ENCODE measurements at regions not wholly inside any gene's neighbourhood (a gene's known extent, or its start where the extent isn't known, plus 50 kb on each side); places are given as distances from the start of the nearest gene placed in this dataset.

GRCh38 chr3:125646581-125646980 is 51.3 kb upstream of the OSBPL11 start:
- no TSS peak for BruUV-seq (replicated peaks)
- Histone ChIP-seq H3K4me2 (ENCODE audit: low read length) (no peak overlapping the region), H3K9me2 (ENCODE audit: insufficient read depth) (no peaks in the 10 kb centered on the region), H4K20me1 (ENCODE audit: insufficient read depth) (no peaks in the 10 kb centered on the region), H3K9ac (ENCODE audit: low read length) (no peak overlapping the region), H3K4me3 (replicated peaks in 1 of 2; ENCODE audit: low read depth in 1 of 2, low read length in 2 of 2) (no peak overlapping the region), H2AFZ (ENCODE audit: low read depth, low read length, poor library complexity, severe bottlenecking) (no peak overlapping the region), H3K4me1 (ENCODE audit: control insufficient read depth in 1 of 2, insufficient read depth in 2 of 2, low read length in 2 of 2) (peaks cover 17 to 27% of the 10 kb centered on the region in 2 experiments), H3K36me3 (ENCODE audit: control insufficient read depth in 1 of 2, insufficient read depth in 2 of 2, low read length in 2 of 2) (no peaks in the 10 kb centered on the region), H3K27ac (ENCODE audit: low read depth, low read length) (no peak overlapping the region), H3K27me3 (ENCODE audit: insufficient read depth, low read length) (no peaks in the 10 kb centered on the region), H3K79me2 (ENCODE audit: insufficient read depth, low read length) (no peaks in the 10 kb centered on the region), H3K9me3 (ENCODE audit: control insufficient read depth in 1 of 2, insufficient read depth in 1 of 2, low read depth in 1 of 2, low read length in 2 of 2) (no peaks in the 10 kb centered on the region)
- DNase-seq (ENCODE audit: low read depth, low spot score) (no peak), ATAC-seq (no peak)
- CTCF ChIA-PET, result no interaction called here
- RAD21 ChIA-PET (ENCODE audit: low non-redundant PET in 1 of 2, low total read pairs in 2 of 2, uncharacterized antibody in 2 of 2, unreplicated experiment in 2 of 2), result no interaction called here
- POLR2A ChIA-PET, result no interaction called here
- TF ChIP-seq MAX (IDR thresholded peaks at IDR 0.05) (no peak), JUND (IDR thresholded peaks at IDR 0.05) (no peak), YY1 (IDR thresholded peaks at IDR 0.05; ENCODE audit: extremely low read depth, insufficient replicate concordance, low read depth, low read length) (no peak), EZH2phosphoT487 (IDR thresholded peaks at IDR 0.05; ENCODE audit: borderline replicate concordance) (no peak), ZFX (IDR thresholded peaks at IDR 0.05) (no peak), FOSL1 (IDR thresholded peaks at IDR 0.05; ENCODE audit: low read depth) (no peak), TCF7L2 (IDR thresholded peaks at IDR 0.05; ENCODE audit: borderline replicate concordance, extremely low read depth, insufficient read depth, insufficient read length) (no peak), CBX3 (IDR thresholded peaks at IDR 0.05; ENCODE audit: low read depth) (no peak), SIN3A (IDR thresholded peaks at IDR 0.05; ENCODE audit: low read depth) (no peak), ATF3 (IDR thresholded peaks at IDR 0.05) (no peak), SP1 (IDR thresholded peaks at IDR 0.05; ENCODE audit: low read depth) (no peak), REST (IDR thresholded peaks at IDR 0.05; ENCODE audit: low read depth) (no peak), POLR2AphosphoS5 (IDR thresholded peaks at IDR 0.05; ENCODE audit: low read depth, low read length) (no peak), POLR2A (IDR thresholded peaks at IDR 0.05; ENCODE audit: borderline replicate concordance, extremely low read depth, insufficient read depth, insufficient read length) (no peak), EGR1 (IDR thresholded peaks at IDR 0.05; ENCODE audit: low read depth) (no peak), CEBPB (IDR thresholded peaks at IDR 0.05; ENCODE audit: low read depth) (no peak), EZH2 (IDR thresholded peaks at IDR 0.05) (no peak), ELF1 (IDR thresholded peaks at IDR 0.05; ENCODE audit: borderline replicate concordance, low read depth) (no peak), SRF (IDR thresholded peaks at IDR 0.05; ENCODE audit: low read depth) (no peak), ZNF274 (IDR thresholded peaks at IDR 0.05; ENCODE audit: low read depth, low read length) (no peak)
- intact Hi-C loops (cut with micrococcal nuclease), result no loop called here
